NCI-H82 treated with DMSO at 0.1 percent for 48 hours (cell line): ENCODE measurements at regions not wholly inside any gene's neighbourhood (a gene's known extent, or its start where the extent isn't known, plus 50 kb on each side); places are given as distances from the start of the nearest gene placed in this dataset.

Experiments used
- DNase-seq: peaks from one replicate; lab custom pipeline; 2025; ENCODE audit not compliant: unreplicated experiment; lab: John Stamatoyannopoulos, UW

DNA sequence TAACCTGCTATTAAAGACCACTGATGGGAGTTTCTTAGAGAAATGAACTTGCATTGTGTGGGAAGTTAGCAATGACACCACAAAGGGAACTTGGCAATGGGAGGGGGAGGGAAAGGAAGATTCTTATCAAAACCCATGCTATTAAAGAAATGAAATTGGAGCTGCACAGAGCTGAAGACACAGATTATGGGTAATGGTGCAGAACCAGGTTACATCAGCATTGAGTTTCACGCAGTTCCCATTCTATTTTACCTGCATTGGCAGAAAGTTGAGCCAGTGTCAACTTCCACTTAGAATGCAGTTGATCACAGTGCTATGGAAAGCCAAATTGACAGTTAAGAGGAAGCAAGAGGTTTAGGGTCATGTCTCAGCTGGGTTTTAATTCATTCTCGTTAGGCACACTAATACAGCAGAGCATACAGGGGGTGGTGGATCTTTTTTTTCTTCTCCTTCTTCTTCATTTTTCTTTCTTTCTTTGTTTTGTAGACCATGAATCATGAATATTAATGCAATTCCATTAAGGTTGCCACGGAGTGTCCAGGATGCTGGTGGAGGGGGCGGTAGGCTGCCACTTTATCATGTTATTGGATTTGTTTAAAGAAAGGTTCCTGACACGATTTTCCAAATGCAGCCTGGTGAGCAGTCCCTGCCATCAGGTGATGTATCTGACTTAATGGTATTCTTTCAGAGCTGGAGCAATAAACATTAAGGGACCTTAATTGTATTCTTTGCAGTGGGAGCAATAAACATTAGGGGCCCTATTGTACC is 1092.0 kb upstream of the MAP3K7 start:
- DNase-seq: no peak

DNA sequence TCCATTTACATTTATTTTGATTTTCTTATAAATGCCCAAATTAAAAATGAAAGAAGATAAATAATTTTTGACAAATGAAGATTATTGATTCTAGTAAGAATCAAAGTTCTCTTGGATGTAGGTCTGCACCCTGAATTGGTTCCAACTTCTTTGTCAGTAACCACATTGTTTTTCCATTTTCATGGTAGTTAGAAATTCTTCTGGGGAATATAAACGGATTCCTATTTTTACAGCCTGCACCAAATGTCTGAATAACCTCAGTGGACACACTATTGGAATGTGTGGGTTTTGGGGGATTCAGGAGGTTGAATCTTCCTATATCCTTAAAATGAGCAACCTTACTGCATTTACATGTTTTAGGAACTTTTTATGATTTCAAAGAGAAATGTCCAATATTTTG is 1085.3 kb upstream of the MAP3K7 start:
- DNase-seq: no peak

DNA sequence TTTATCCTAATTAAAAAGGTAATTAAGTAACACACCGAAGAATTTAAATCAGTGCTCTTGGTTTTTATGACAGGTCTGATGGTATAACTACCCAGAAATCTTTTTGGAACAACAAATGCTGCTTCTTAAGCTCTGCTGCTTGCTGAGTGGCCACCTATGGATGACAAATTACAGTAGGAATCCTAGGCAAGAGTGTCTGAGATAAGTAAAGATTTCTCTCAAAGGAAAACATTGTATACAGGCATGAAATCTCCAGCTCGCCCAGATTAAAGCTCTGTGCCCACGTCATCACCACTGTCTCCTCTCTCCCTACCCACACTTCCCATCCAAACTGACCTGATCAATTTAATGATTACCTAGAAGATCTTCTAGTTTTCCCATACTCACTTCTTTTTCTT is 1083.0 kb upstream of the MAP3K7 start:
- no peak for DNase-seq

DNA sequence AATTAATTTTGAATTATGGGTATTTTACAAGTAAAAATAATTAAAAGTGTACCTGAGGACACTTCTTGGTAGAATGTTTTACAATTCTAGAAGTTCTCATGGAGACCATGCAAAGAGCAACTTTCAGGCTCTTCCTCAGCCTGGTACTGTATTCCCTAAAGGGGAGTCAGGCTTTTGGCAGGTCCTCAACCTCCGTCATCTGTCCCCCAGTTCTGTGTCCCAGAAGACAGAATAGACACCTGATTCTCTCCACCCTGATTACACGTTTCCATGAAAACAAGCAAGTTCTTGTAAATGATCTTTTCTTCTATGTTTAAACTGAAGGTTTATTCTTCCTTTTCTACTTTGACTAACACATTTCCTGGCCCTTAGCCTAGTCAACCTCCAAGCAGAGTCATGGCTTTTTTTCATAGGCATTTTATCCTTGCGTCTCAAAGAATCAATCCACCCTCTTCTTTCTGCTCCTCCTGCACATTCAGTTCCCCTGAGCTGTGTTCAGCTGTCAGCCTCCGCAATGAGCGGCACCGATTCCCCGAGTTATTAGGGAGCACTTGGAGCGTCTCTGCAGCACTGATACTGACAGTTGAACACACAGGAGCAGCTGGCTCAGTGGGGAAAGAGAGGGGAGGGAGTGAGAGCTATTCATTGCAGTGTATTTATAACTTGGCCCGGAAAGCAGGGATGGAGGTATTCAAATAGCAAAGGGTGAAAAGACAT is 1082.4 kb upstream of the MAP3K7 start:
- DNase-seq: no peak

DNA sequence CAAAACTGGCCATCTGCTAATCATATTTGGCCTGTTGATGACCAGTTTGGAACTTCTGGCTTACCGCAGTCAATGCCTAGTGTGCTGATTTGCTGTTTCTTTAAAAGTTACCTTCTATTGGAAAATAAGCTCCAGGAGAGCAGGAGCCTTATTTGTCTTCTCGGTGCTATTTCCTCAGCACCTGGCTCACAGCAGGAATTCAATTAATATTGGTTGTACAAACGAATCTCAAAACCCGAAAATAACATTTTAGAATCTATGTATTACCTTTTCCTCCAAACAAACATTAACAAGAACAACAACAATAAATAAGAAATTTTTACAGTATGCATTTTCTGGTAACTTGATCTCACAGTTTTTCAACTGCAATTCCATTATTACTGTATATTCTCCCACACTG is 1080.7 kb upstream of the MAP3K7 start:
- DNase-seq: no peak

DNA sequence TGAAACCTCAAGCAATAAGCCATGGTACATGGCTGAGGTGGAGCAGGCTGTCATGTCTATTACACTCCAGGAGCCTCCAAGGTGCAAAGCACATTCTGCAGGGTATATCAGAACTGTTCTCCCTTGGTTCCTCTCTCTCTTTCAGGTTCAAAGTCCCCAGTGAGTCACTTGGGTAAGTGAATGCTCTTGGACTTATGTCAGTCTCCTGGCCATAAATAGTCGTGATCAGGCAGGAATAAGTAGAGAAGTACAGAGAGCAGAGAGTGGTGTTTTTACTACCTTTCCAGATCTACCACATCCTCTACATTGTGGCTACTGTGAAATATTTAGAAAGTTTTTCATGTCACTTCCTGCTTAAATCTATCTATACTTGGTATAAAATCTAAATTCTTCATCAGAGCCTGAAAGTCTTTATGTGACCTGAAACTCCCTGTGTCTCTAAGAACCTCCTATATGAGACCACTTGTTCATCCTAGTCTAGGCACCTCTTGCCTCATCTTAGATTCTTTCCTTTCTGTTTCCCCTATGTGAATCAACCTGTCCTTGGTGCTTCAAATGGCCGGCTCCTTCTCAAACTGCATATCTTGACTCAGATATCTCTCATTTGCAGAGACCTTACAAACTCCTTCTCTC is 1077.6 kb upstream of the MAP3K7 start:
- DNase-seq: no peak

DNA sequence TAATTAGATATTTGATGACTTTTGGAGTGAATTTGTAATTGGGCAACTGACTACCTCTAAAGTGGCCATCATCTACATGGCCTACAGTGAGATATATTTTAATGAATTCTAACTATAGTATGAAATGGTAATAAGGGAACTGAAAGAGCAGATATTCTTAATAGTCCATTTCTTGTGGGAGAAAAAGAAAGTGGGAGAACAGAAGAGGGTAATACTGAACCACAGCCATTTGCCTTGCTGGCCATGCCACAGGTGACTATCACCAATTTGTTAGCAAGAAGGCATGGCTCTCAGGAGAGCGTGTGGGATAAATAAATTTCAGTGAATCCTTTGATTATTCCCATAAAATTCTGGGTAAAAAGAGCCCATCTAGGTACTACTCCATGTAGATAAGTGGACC is 1074.0 kb upstream of the MAP3K7 start:
- DNase-seq: no peak

DNA sequence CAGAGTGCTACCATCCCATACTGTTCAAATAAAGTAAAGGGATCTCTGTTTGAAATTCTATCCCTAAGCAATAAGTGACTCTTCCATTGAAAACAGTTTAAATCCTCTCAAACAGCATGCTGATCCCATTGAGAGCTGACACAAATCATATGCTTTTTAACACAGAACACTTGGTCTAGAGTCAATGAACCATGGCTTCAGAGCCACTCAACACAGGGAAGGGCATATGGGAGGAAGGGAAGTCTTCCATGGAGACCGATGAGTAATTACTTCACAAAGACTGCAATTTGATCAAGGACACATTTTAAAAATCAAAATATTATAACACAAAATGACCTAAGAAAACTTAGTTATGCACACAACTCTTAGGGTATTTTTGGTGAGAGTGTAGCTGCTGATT is 1073.0 kb upstream of the MAP3K7 start:
- DNase-seq: peak; percentile 27

DNA sequence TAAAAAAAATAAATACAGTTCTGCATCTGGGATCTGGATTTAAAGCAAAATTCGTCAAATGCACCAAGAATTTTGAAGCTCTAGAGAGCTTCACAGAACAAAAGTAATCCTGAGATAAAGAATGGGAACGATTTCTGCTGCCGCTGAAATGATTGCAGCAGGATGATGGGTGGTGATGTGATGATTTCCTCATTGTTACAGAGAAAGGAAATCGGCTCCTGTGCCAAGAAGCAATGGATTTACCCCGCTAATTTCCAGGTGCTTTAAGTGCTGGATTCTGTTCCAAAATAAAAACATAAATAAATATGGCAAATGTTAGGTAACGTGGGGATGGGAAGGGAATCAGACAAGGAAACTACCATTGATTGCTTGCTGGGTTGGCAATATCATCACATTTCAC is 1067.9 kb upstream of the MAP3K7 start:
- no peak for DNase-seq

DNA sequence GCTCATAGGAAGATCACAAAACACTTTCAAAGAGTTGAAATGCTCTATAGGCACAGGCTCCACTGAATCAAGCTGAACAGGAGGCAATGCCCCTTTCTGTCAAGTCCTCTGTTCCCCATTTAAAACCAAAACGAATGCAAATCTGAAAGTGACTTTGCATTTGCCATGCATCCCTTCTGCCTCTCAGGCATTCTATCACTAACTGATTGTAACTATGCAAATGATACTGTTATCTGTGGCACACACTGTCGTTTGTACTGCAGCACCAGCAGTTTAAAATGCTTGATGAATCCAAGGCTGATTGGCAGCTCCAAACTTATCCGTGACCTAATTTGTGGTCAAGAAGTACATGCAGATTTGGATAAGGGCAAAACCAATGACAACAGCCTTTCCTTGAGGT is 1067.5 kb upstream of the MAP3K7 start:
- DNase-seq: no peak

DNA sequence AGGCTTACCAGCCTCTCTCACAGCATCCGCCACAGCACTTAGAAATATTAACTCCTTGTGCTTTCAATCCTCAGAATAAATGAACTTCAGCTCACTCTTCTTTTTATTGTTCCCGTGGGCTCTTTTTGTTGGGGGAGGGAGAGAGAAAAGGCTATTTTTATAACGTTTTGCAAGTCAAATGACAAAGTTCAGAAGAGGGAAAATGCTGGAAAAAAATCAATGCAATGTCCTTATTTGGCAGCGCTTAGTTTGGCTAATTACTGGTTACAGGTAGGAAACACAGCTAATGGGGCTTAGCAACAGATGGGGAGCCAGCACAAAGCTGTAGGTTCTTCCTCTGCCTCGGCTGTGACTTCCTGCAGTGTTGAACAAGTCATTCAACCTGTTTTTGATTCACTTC is 1067.0 kb upstream of the MAP3K7 start:
- DNase-seq: peak; percentile 52

DNA sequence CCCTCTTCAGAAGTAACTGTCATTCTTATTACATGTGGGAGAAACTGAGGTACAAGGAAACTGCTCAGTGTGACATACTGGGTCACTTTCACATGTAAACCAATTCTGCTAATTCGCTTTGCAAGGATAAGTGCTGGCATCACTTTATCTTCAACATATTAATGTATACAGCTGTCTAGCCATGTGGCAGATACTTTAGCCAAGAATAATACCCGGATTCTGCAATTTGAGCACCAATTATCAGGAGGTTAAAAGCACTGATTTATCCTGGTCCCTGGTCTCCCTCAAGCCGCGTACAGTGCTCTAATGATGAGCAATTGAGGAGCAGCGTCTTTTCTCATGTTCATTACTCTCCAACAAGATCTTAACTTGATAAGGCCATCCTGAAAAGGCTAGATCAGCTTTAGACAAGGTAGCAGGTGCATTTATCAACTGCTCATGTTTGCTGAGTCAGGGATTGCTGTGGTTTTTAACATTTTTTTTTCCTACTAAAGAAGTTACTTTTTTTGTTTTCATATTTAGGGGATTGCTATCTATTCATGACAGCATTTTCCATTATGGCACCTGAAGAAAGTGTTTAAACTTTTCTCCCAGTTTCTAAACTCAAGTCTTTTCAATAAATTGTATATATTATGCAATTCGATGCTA is 1066.3 kb upstream of the MAP3K7 start:
- peak; percentile 52 for DNase-seq

DNA sequence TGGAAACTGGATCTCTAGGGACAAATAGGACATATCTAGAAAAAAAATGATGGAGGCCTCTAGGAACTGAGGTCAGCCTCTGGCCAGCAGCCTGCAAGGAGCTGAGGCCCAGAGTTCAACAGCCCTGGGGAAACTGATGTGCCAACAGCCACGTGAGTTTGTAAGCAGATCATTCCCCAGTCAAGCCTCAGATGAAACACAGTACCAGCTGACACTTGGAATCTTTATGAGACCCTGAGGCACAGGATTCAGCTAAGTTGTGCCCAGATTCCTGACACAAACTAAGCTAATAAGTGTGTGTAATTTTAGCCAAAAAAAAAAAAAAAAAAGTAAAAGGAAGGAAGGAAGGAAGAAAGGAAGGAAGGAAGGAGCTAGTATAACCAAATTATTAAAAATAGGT is 1059.8 kb upstream of the MAP3K7 start:
- DNase-seq: no peak

DNA sequence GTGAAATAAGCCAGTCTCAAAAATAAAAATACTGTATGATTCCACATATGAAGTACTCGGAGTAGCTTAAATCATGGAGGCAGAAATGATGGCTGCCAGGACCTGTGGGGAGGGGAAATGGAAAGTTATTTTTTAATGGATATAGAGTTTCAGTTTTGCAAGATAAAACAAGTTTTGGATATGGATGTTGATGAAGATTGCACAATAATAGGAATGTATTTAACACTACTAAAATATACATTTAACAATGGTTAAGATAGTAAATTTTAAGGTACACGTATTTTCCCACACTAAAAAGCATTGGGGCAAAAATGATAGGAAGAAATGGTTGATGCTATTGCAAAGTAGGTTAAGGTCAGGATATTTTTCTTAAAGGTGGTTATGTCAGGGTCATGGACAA is 1058.9 kb upstream of the MAP3K7 start:
- no peak for DNase-seq

DNA sequence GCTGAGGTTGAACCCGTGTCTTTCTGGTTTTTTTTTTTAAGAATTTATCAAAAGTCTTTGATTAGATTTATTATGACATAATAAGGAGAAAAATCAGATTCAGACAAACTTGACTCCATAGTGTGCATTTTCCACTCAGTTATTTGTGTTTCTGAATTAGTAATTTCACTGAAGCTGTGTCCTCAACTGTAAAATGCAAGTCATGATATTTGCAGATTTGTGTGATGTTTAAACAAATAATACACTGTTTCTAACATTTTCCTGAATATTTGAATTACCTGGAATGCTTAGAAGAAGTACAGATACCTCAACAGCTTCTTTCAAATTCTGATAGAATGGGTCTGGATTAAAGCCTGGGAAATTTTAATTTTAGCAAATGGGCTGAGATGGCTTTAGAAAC is 1050.3 kb upstream of the MAP3K7 start:
- no peak for DNase-seq

DNA sequence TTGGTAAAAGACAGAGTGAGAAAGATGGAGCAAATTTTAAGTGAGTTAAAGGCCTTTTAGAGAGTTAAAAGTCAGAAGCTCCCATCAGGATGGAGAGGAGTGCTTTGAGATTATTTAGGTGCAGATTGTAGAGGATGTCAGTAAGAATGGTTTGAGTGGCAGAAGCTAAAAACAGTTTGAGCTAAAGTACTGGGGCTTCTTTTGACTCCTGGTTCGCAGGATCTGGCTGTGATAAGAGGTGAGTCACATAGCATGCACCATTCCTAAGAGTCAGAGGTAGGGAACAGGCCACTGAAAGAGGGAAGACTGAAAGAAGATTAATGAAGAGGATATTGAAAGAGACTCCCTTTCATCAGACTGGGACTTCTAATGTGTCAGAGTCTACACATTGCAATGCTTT is 1047.9 kb upstream of the MAP3K7 start:
- DNase-seq: no peak

DNA sequence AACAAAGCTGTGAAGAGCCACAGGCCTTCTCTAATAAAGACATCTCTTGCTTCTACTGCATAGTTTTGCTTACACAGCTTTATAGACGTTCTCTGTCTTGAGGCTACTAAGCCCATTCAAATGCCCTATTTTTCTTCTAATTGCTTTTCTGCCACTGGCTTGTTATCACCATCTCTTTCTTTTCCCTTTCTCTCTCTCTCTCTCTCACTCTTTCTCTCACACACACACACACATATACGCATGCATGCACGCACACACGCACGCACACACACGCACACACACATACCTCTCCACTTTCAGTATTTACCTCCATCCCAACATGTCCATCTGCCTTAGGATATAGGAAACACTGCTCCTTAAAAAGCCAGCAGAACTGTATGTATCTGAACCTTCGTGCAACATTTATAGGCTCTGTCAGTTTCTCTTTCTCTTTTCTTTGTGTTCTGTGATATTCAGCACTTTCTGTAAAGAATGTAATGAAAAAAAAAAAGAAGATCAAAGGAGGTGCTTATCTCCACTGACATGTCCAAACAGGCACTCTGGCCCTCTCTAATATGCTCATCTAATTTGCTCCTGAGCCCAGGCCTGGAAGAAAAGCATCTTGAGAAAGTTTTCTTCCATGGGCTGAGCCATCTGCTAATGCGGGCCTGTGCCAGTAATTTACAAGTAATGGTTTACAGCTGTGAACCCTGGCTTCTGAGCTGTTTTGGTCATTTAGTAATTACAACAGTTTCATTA is 1046.7 kb upstream of the MAP3K7 start:
- DNase-seq: no peak

DNA sequence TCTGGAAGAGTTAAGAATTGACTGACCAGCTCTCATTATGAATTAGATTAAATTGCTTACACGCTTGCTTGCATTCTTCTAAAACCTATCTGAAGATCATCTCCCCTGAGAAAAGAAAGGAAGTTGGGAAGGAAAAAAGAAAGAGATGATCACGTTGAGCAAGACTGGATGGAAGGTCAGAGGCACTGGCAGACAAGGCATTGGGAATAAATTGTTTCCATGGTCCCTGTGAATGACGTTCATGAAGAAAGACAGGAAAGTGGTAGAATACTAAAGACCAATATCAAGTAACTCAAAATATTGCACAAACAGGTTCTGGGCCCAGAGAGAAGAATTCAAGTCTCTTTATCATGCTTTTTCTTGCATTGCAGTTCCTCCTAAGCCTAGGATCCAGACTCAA is 1045.4 kb upstream of the MAP3K7 start:
- no peak for DNase-seq

DNA sequence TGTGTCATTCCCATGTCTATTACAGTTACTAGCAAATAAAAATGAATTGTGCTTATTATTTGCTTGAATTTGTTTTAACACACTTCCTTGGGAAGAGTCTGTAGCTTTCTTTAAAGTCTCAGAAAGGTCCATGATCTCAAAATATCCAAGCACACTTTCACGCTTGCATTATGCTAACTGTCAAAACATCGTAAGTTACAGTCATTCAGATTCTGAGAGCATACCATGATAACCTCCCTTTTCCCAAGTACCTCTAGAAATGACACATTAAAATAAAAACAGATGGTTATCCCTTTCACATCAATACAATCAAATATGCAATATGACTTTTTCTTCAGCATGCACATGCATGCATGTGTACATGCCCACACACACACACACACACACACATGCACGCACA is 1044.4 kb upstream of the MAP3K7 start:
- no peak for DNase-seq

DNA sequence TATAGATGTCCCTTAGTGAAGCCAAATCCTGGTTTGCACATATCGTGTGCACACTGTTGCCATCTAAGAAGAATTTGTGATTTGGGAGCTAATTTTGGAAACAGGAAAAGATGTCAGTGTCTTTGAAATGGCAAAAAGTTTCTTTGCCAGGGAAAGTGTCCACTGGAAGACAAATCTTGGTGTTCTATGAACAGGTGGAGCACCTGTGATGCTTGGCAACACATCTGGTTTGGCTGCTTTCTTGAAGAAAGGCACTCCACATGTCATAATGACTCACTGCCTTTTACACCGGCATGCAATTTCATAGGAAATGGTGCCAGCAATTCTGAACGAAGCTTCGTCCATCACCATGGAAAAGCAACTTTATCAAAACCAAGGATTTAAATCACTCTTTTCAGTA is 1040.0 kb upstream of the MAP3K7 start:
- DNase-seq: no peak

DNA sequence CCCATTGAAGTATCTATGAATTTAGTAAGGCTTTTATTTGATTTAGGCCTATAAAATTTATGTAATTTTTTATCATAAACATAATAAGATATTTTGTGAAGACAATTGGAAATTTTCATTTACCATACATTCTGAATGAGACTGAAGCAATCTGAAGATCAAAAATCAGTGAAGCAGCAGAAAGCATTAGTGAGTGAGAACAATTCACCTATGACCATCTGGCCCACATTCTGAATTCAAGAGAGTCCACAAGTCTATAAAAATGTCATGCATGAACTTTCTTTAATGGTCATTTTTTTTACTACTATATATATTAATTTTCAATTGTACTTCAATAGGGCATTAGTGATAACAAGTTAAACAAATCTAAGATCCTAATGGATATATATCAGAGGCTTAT is 1026.6 kb upstream of the MAP3K7 start:
- DNase-seq: no peak
